ENCODE measurements at regions not wholly inside any gene's neighbourhood (a gene's known extent, or its start where the extent isn't known, plus 50 kb on each side); places are given as distances from the start of the nearest gene placed in this dataset.

GRCh38 chrX:139002319-139002718 lies 290.8 kb upstream of the FGF13 start:
- Mint-ChIP-seq H3K27ac (no peak overlapping the region), H3K4me1 (no peaks in the 10 kb centered on the region), H3K36me3 (ENCODE audit: low read depth) (no peaks in the 10 kb centered on the region), H3K9me3 (0 out of 3 replicates have a peak, but pooled peaks cover 3% of the 10 kb centered on the region), H3K27me3 (ENCODE audit: insufficient read depth, low read depth, poor library complexity) (no peaks in the 10 kb centered on the region), H3K4me3 (no peak overlapping the region)
- no peak for ATAC-seq
- H3K27me3 ChIP-seq (ENCODE audit: insufficient read depth) = no peaks in the 10 kb centered on the region
- no peak overlapping the region for H3K27ac ChIP-seq (ENCODE audit: low read depth)
- H3K4me1 ChIP-seq (ENCODE audit: insufficient read depth) = no peaks in the 10 kb centered on the region
- TF ChIP-seq, protein P1, sequence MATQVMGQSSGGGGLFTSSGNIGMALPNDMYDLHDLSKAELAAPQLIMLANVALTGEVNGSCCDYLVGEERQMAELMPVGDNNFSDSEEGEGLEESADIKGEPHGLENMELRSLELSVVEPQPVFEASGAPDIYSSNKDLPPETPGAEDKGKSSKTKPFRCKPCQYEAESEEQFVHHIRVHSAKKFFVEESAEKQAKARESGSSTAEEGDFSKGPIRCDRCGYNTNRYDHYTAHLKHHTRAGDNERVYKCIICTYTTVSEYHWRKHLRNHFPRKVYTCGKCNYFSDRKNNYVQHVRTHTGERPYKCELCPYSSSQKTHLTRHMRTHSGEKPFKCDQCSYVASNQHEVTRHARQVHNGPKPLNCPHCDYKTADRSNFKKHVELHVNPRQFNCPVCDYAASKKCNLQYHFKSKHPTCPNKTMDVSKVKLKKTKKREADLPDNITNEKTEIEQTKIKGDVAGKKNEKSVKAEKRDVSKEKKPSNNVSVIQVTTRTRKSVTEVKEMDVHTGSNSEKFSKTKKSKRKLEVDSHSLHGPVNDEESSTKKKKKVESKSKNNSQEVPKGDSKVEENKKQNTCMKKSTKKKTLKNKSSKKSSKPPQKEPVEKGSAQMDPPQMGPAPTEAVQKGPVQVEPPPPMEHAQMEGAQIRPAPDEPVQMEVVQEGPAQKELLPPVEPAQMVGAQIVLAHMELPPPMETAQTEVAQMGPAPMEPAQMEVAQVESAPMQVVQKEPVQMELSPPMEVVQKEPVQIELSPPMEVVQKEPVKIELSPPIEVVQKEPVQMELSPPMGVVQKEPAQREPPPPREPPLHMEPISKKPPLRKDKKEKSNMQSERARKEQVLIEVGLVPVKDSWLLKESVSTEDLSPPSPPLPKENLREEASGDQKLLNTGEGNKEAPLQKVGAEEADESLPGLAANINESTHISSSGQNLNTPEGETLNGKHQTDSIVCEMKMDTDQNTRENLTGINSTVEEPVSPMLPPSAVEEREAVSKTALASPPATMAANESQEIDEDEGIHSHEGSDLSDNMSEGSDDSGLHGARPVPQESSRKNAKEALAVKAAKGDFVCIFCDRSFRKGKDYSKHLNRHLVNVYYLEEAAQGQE (IDR thresholded peaks at IDR 0.05; ENCODE audit: unreplicated experiment) = no peak
- TF ChIP-seq, protein P2, sequence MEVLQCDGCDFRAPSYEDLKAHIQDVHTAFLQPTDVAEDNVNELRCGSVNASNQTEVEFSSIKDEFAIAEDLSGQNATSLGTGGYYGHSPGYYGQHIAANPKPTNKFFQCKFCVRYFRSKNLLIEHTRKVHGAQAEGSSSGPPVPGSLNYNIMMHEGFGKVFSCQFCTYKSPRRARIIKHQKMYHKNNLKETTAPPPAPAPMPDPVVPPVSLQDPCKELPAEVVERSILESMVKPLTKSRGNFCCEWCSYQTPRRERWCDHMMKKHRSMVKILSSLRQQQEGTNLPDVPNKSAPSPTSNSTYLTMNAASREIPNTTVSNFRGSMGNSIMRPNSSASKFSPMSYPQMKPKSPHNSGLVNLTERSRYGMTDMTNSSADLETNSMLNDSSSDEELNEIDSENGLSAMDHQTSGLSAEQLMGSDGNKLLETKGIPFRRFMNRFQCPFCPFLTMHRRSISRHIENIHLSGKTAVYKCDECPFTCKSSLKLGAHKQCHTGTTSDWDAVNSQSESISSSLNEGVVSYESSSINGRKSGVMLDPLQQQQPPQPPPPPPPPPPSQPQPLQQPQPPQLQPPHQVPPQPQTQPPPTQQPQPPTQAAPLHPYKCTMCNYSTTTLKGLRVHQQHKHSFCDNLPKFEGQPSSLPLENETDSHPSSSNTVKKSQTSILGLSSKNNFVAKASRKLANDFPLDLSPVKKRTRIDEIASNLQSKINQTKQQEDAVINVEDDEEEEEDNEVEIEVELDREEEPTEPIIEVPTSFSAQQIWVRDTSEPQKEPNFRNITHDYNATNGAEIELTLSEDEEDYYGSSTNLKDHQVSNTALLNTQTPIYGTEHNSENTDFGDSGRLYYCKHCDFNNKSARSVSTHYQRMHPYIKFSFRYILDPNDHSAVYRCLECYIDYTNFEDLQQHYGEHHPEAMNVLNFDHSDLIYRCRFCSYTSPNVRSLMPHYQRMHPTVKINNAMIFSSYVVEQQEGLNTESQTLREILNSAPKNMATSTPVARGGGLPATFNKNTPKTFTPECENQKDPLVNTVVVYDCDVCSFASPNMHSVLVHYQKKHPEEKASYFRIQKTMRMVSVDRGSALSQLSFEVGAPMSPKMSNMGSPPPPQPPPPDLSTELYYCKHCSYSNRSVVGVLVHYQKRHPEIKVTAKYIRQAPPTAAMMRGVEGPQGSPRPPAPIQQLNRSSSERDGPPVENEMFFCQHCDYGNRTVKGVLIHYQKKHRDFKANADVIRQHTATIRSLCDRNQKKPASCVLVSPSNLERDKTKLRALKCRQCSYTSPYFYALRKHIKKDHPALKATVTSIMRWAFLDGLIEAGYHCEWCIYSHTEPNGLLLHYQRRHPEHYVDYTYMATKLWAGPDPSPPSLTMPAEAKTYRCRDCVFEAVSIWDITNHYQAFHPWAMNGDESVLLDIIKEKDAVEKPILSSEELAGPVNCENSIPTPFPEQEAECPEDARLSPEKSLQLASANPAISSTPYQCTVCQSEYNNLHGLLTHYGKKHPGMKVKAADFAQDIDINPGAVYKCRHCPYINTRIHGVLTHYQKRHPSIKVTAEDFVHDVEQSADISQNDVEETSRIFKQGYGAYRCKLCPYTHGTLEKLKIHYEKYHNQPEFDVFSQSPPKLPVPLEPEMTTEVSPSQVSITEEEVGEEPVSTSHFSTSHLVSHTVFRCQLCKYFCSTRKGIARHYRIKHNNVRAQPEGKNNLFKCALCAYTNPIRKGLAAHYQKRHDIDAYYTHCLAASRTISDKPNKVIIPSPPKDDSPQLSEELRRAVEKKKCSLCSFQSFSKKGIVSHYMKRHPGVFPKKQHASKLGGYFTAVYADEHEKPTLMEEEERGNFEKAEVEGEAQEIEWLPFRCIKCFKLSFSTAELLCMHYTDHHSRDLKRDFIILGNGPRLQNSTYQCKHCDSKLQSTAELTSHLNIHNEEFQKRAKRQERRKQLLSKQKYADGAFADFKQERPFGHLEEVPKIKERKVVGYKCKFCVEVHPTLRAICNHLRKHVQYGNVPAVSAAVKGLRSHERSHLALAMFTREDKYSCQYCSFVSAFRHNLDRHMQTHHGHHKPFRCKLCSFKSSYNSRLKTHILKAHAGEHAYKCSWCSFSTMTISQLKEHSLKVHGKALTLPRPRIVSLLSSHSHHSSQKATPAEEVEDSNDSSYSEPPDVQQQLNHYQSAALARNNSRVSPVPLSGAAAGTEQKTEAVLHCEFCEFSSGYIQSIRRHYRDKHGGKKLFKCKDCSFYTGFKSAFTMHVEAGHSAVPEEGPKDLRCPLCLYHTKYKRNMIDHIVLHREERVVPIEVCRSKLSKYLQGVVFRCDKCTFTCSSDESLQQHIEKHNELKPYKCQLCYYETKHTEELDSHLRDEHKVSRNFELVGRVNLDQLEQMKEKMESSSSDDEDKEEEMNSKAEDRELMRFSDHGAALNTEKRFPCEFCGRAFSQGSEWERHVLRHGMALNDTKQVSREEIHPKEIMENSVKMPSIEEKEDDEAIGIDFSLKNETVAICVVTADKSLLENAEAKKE (CRISPR knock-in tag; IDR thresholded peaks at IDR 0.05) = no peak
- TF ChIP-seq CREB1 (CRISPR knock-in tag; IDR thresholded peaks at IDR 0.05; ENCODE audit: low read depth) (no peak), NANOG (IDR thresholded peaks at IDR 0.05; ENCODE audit: borderline replicate concordance) (no peak), JUNB (IDR thresholded peaks at IDR 0.05; ENCODE audit: unreplicated experiment) (no peak), EZH2phosphoT487 (IDR thresholded peaks at IDR 0.05; ENCODE audit: unreplicated experiment) (no peak), POLR2AphosphoS5 (IDR thresholded peaks at IDR 0.05; ENCODE audit: low read depth) (no peak), EZH2 (IDR thresholded peaks at IDR 0.05; ENCODE audit: low read depth, unreplicated experiment) (no peak), ETS1 (IDR thresholded peaks at IDR 0.05) (no peak), ZNF331 (CRISPR knock-in tag; IDR thresholded peaks at IDR 0.05; ENCODE audit: low read depth) (no peak), ZNF114 (CRISPR knock-in tag; IDR thresholded peaks at IDR 0.05) (no peak), STAT1 (IDR thresholded peaks at IDR 0.05; ENCODE audit: unreplicated experiment) (no peak)
- TF ChIP-seq, protein P3, sequence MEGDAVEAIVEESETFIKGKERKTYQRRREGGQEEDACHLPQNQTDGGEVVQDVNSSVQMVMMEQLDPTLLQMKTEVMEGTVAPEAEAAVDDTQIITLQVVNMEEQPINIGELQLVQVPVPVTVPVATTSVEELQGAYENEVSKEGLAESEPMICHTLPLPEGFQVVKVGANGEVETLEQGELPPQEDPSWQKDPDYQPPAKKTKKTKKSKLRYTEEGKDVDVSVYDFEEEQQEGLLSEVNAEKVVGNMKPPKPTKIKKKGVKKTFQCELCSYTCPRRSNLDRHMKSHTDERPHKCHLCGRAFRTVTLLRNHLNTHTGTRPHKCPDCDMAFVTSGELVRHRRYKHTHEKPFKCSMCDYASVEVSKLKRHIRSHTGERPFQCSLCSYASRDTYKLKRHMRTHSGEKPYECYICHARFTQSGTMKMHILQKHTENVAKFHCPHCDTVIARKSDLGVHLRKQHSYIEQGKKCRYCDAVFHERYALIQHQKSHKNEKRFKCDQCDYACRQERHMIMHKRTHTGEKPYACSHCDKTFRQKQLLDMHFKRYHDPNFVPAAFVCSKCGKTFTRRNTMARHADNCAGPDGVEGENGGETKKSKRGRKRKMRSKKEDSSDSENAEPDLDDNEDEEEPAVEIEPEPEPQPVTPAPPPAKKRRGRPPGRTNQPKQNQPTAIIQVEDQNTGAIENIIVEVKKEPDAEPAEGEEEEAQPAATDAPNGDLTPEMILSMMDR (conservative IDR thresholded peaks at IDR 0.05; ENCODE audit: low read depth in 2 of 2) = no peak
- H3K9me2 ChIP-seq (ENCODE audit: insufficient read depth) = no peaks in the 10 kb centered on the region
- H4K20me1 ChIP-seq (replicated peaks; ENCODE audit: insufficient read depth) = no peaks in the 10 kb centered on the region
- no peak for DNase-seq (ENCODE audit: low spot score)
- H3K79me2 ChIP-seq (replicated peaks; ENCODE audit: insufficient read depth) = no peaks in the 10 kb centered on the region
- no peak overlapping the region for H3K4me2 ChIP-seq
- H2AFZ ChIP-seq = no peak overlapping the region
- H3F3A ChIP-seq (replicated peaks; ENCODE audit: low read depth) = no peaks in the 10 kb centered on the region
- no peaks in the 10 kb centered on the region for H3K36me3 ChIP-seq (ENCODE audit: insufficient read depth)
- no peak overlapping the region for H3K4me3 ChIP-seq
